WI38 (cell line): ENCODE measurements at regions not wholly inside any gene's neighbourhood (a gene's known extent, or its start where the extent isn't known, plus 50 kb on each side); places are given as distances from the start of the nearest gene placed in this dataset.

Experiments
- H3K4me3 ChIP-seq: 2 replicates; pipeline ENCODE4 v1.5.1; 2011; ENCODE audit warnings: low read depth, mild to moderate bottlenecking, control low read depth, low read length
- CTCF ChIP-seq: IDR thresholded peaks from 2 replicates; pipeline ENCODE4 v1.5.1; 2012; ENCODE audit warnings: low read depth, mild to moderate bottlenecking, control low read depth, low read length

GRCh38 chr13:33340631-33341030 lies 55.1 kb upstream of the STARD13 start:
- no peak for TF ChIP-seq CTCF
- no peak overlapping the region for H3K4me3 ChIP-seq

- H3K4me3 ChIP-seq: no peak overlapping the region
- TF ChIP-seq CTCF: no peak
Measured at GRCh38 chr13:33341861-33342452, 56.4 kb upstream of the STARD13 start.

GRCh38 chr13:33345842-33346241 lies 60.3 kb upstream of the STARD13 start:
- no peak for TF ChIP-seq CTCF
- no peak overlapping the region for H3K4me3 ChIP-seq

GRCh38 chr13:33347861-33348260 lies 62.3 kb upstream of the STARD13 start:
- no peak for TF ChIP-seq CTCF
- peak overlapping the region; percentile 82; the same call in 1 of the 2 replicates for H3K4me3 ChIP-seq

- peak overlapping the region; percentile 82 for H3K4me3 ChIP-seq
- TF ChIP-seq CTCF: no peak
Measured at GRCh38 chr13:33348366-33348765, 62.8 kb upstream of the STARD13 start.

GRCh38 chr13:33349288-33349985 lies 63.9 kb upstream of the STARD13 start:
- no peak for TF ChIP-seq CTCF
- peak overlapping the region; percentile 82 for H3K4me3 ChIP-seq
